ENCODE measurements at regions not wholly inside any gene's neighbourhood (a gene's known extent, or its start where the extent isn't known, plus 50 kb on each side); places are given as distances from the start of the nearest gene placed in this dataset.

GRCh38 chr13:111913761-111914140 lies 153.2 kb upstream of the SOX1 start:
- TF ChIP-seq GATA2 (IDR thresholded peaks at IDR 0.05; ENCODE audit: low read depth, low read length): no peak
- TF ChIP-seq GATA3 (IDR thresholded peaks at IDR 0.05; ENCODE audit: low read depth, low read length): no peak

GRCh38 chr13:111914241-111915103 lies 152.5 kb upstream of the SOX1 start:
- TF ChIP-seq GATA3 (IDR thresholded peaks at IDR 0.05; ENCODE audit: low read depth, low read length) (no peak), GATA2 (IDR thresholded peaks at IDR 0.05; ENCODE audit: low read depth, low read length) (no peak)

GRCh38 chr13:111915104-111915551 lies 151.8 kb upstream of the SOX1 start:
- no peak for TF ChIP-seq GATA2 (IDR thresholded peaks at IDR 0.05; ENCODE audit: low read depth, low read length)
- TF ChIP-seq GATA3 (IDR thresholded peaks at IDR 0.05; ENCODE audit: low read depth, low read length): no peak

GRCh38 chr13:111916201-111916600 lies 150.7 kb upstream of the SOX1 start:
- no peak for TF ChIP-seq GATA3 (IDR thresholded peaks at IDR 0.05; ENCODE audit: low read depth, low read length)
- TF ChIP-seq GATA2 (IDR thresholded peaks at IDR 0.05; ENCODE audit: low read depth, low read length): no peak

- TF ChIP-seq GATA2 (IDR thresholded peaks at IDR 0.05; ENCODE audit: low read depth, low read length) (no peak), GATA3 (IDR thresholded peaks at IDR 0.05; ENCODE audit: low read depth, low read length) (no peak)
These were observed 149.9 kb upstream of the SOX1 start for GRCh38 chr13:111917086-111917485.

- TF ChIP-seq GATA2 (IDR thresholded peaks at IDR 0.05; ENCODE audit: low read depth, low read length): no peak
- no peak for TF ChIP-seq GATA3 (IDR thresholded peaks at IDR 0.05; ENCODE audit: low read depth, low read length)
These were observed 149.0 kb upstream of the SOX1 start for GRCh38 chr13:111917901-111918300.

GRCh38 chr13:111919286-111919685 lies 147.7 kb upstream of the SOX1 start:
- TF ChIP-seq GATA2 (IDR thresholded peaks at IDR 0.05; ENCODE audit: low read depth, low read length) (no peak), GATA3 (IDR thresholded peaks at IDR 0.05; ENCODE audit: low read depth, low read length) (no peak)

- TF ChIP-seq GATA3 (IDR thresholded peaks at IDR 0.05; ENCODE audit: low read depth, low read length): no peak
- no peak for TF ChIP-seq GATA2 (IDR thresholded peaks at IDR 0.05; ENCODE audit: low read depth, low read length)
These were observed 147.1 kb upstream of the SOX1 start for GRCh38 chr13:111919849-111920248.

GRCh38 chr13:111920306-111920931 lies 146.5 kb upstream of the SOX1 start:
- TF ChIP-seq GATA2 (IDR thresholded peaks at IDR 0.05; ENCODE audit: low read depth, low read length): no peak
- TF ChIP-seq GATA3 (IDR thresholded peaks at IDR 0.05; ENCODE audit: low read depth, low read length): no peak

- TF ChIP-seq GATA2 (IDR thresholded peaks at IDR 0.05; ENCODE audit: low read depth, low read length) (no peak), GATA3 (IDR thresholded peaks at IDR 0.05; ENCODE audit: low read depth, low read length) (no peak)
These were observed 145.8 kb upstream of the SOX1 start for GRCh38 chr13:111920932-111921705.

GRCh38 chr13:111922086-111922485 lies 144.9 kb upstream of the SOX1 start:
- no peak for TF ChIP-seq GATA3 (IDR thresholded peaks at IDR 0.05; ENCODE audit: low read depth, low read length)
- TF ChIP-seq GATA2 (IDR thresholded peaks at IDR 0.05; ENCODE audit: low read depth, low read length): no peak

- no peak for TF ChIP-seq GATA2 (IDR thresholded peaks at IDR 0.05; ENCODE audit: low read depth, low read length)
- TF ChIP-seq GATA3 (IDR thresholded peaks at IDR 0.05; ENCODE audit: low read depth, low read length): no peak
These were observed 143.5 kb upstream of the SOX1 start for GRCh38 chr13:111923439-111923838.

- TF ChIP-seq GATA3 (IDR thresholded peaks at IDR 0.05; ENCODE audit: low read depth, low read length): no peak
- no peak for TF ChIP-seq GATA2 (IDR thresholded peaks at IDR 0.05; ENCODE audit: low read depth, low read length)
These were observed 142.8 kb upstream of the SOX1 start for GRCh38 chr13:111923991-111924677.

- TF ChIP-seq GATA3 (IDR thresholded peaks at IDR 0.05; ENCODE audit: low read depth, low read length) (no peak), GATA2 (IDR thresholded peaks at IDR 0.05; ENCODE audit: low read depth, low read length) (no peak)
These were observed 142.3 kb upstream of the SOX1 start for GRCh38 chr13:111924678-111925075.

Data from SH-SY5Y (cell line).